ENCODE measurements at regions not wholly inside any gene's neighbourhood (a gene's known extent, or its start where the extent isn't known, plus 50 kb on each side); places are given as distances from the start of the nearest gene placed in this dataset.

DNA sequence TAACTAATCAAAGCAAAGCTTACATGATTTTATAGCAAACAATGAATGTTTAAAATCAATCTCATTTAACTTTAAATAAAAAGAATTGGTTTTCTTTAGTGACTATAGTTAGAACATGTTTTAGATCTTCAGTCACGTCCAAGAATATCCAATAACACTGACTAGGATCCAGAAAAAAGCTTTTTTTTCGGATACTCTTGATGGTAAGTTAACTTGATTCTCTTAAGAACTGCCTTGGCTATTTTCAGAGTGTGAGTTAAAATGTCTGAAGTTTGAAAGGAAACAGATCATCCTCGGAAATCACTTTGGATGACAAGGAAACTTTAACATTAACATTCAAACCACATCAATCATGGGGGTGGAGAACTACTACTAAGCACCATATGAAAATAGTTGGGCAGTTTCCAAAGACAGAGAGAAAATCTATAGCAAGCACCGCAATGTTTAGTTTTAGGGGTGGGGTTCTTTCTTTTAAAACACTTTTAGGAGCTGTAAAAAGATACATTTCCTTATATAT, 83.7 kb upstream of the SLC27A6 start:
- TF ChIP-seq POLR2A (IDR thresholded peaks at IDR 0.05), result no peak
- TF ChIP-seq, protein P1, sequence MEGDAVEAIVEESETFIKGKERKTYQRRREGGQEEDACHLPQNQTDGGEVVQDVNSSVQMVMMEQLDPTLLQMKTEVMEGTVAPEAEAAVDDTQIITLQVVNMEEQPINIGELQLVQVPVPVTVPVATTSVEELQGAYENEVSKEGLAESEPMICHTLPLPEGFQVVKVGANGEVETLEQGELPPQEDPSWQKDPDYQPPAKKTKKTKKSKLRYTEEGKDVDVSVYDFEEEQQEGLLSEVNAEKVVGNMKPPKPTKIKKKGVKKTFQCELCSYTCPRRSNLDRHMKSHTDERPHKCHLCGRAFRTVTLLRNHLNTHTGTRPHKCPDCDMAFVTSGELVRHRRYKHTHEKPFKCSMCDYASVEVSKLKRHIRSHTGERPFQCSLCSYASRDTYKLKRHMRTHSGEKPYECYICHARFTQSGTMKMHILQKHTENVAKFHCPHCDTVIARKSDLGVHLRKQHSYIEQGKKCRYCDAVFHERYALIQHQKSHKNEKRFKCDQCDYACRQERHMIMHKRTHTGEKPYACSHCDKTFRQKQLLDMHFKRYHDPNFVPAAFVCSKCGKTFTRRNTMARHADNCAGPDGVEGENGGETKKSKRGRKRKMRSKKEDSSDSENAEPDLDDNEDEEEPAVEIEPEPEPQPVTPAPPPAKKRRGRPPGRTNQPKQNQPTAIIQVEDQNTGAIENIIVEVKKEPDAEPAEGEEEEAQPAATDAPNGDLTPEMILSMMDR (IDR thresholded peaks at IDR 0.05), result no peak
